ENCODE measurements at regions not wholly inside any gene's neighbourhood (a gene's known extent, or its start where the extent isn't known, plus 50 kb on each side); places are given as distances from the start of the nearest gene placed in this dataset.

GRCh38 chr1:81618376-81618775, 182.4 kb upstream of the ADGRL2 start:
- no peak for TF ChIP-seq CTCF (IDR thresholded peaks at IDR 0.05)
- no peaks in the 10 kb centered on the region for H3K4me1 ChIP-seq (ENCODE audit: control insufficient read depth in 1 of 2, insufficient read depth in 1 of 2, low read depth in 1 of 2, low read length in 1 of 2)
- no peak overlapping the region for H3K27ac ChIP-seq
- no peaks in the 10 kb centered on the region for H3K36me3 ChIP-seq
- H3K27me3 ChIP-seq = no peaks in the 10 kb centered on the region
- no peak overlapping the region for H3K4me3 ChIP-seq (ENCODE audit: low read depth in 1 of 2, low read length in 1 of 2)
- H3K9me3 ChIP-seq = no peaks in the 10 kb centered on the region

DNA sequence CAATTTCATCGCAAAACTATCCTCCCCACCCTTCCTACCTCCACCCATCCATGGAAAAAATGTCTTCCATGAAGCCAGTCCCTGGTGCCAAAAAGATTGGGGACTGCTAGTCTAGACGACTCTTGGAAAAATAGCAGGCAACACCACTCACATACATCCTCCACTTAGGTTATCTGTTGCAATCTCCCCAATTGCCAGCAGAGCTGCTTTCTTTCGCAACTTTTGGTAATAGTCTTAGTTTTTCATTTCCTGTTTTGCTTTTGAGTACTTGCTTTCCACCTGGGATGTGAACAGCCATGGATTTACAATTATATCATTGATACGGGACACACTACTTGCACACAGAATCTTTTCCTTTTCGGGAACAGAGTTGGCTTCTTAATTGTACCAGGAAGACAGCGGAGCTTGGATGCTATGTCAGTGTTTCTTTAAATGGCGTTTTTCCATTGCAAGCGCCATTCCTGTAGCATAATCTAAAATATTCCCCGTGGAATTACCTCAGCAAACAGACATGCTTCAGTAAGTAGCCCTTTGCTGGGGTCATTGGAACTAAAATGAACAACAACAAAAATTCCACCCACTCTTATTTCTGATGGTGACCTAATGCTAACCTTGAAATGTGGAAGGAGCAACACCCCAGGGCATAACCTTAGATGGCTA, 183.3 kb upstream of the ADGRL2 start:
- no peak for TF ChIP-seq CTCF (IDR thresholded peaks at IDR 0.05)
- Histone ChIP-seq H3K36me3 (no peaks in the 10 kb centered on the region), H3K27ac (no peak overlapping the region), H3K4me3 (ENCODE audit: low read depth in 1 of 2, low read length in 1 of 2) (no peak overlapping the region), H3K9me3 (no peaks in the 10 kb centered on the region), H3K4me1 (ENCODE audit: control insufficient read depth in 1 of 2, insufficient read depth in 1 of 2, low read depth in 1 of 2, low read length in 1 of 2) (no peaks in the 10 kb centered on the region), H3K27me3 (no peaks in the 10 kb centered on the region)

DNA sequence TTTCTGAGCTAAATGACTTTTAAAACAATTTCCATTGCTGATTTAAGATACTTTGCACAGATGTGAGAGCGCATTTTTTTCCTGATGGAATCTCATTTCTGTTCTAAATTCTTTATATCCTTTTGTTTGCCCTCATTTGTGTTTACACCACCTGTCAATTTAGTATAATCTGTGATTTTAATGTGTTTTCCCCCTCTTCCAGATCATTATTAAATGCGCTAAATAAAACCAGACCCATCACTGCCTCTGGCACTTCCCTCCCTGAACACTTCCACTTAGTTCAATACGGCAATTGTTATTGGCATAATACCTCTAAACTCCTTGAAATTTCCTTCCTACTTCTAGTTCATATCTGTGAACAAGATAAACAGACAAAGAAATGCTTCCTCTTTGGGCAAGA, 186.9 kb upstream of the ADGRL2 start:
- Histone ChIP-seq H3K9me3 (no peaks in the 10 kb centered on the region), H3K27ac (no peak overlapping the region), H3K4me3 (ENCODE audit: low read depth in 1 of 2, low read length in 1 of 2) (no peak overlapping the region), H3K27me3 (no peaks in the 10 kb centered on the region), H3K36me3 (no peaks in the 10 kb centered on the region), H3K4me1 (ENCODE audit: control insufficient read depth in 1 of 2, insufficient read depth in 1 of 2, low read depth in 1 of 2, low read length in 1 of 2) (no peaks in the 10 kb centered on the region)
- no peak for TF ChIP-seq CTCF (IDR thresholded peaks at IDR 0.05)

- no peak overlapping the region for H3K4me3 ChIP-seq (ENCODE audit: low read depth in 1 of 2, low read length in 1 of 2)
- no peaks in the 10 kb centered on the region for H3K36me3 ChIP-seq
- H3K4me1 ChIP-seq (ENCODE audit: control insufficient read depth in 1 of 2, insufficient read depth in 1 of 2, low read depth in 1 of 2, low read length in 1 of 2) = no peaks in the 10 kb centered on the region
- no peaks in the 10 kb centered on the region for H3K9me3 ChIP-seq
- H3K27ac ChIP-seq = no peak overlapping the region
- no peaks in the 10 kb centered on the region for H3K27me3 ChIP-seq
- TF ChIP-seq CTCF (IDR thresholded peaks at IDR 0.05) = no peak
Observed at GRCh38 chr1:81607924-81608323, 192.8 kb upstream of the ADGRL2 start.

DNA sequence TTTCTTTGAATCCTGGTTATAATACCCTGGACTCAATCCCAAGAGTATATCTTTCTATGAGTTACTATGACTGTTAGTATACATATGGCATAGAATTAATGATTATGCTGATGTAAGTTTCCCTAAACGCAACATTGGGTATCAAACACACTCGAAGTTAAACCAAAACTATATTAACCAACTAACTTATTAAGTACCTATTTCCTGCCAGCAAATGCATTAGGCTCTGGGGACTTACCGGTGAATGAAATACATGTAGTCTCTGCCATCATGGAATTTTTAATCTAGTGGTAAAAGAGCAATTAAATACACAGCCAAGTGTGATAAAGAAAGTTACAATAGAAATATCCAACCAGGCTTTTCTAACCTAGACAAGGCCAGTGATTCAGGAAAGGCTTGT, 193.6 kb upstream of the ADGRL2 start:
- Histone ChIP-seq H3K4me3 (ENCODE audit: low read depth in 1 of 2, low read length in 1 of 2) (no peak overlapping the region), H3K27me3 (no peaks in the 10 kb centered on the region), H3K9me3 (no peaks in the 10 kb centered on the region), H3K36me3 (no peaks in the 10 kb centered on the region), H3K4me1 (ENCODE audit: control insufficient read depth in 1 of 2, insufficient read depth in 1 of 2, low read depth in 1 of 2, low read length in 1 of 2) (no peaks in the 10 kb centered on the region), H3K27ac (no peak overlapping the region)
- TF ChIP-seq CTCF (IDR thresholded peaks at IDR 0.05) = no peak

- no peaks in the 10 kb centered on the region for H3K4me1 ChIP-seq (ENCODE audit: control insufficient read depth in 1 of 2, insufficient read depth in 1 of 2, low read depth in 1 of 2, low read length in 1 of 2)
- H3K4me3 ChIP-seq (ENCODE audit: low read depth in 1 of 2, low read length in 1 of 2) = no peak overlapping the region
- no peak overlapping the region for H3K27ac ChIP-seq
- no peaks in the 10 kb centered on the region for H3K27me3 ChIP-seq
- no peaks in the 10 kb centered on the region for H3K9me3 ChIP-seq
- no peaks in the 10 kb centered on the region for H3K36me3 ChIP-seq
- TF ChIP-seq CTCF (IDR thresholded peaks at IDR 0.05) = no peak
Observed at GRCh38 chr1:81606656-81607055, 194.1 kb upstream of the ADGRL2 start.

Measured in neutrophil (primary cell).